ENCODE measurements at regions not wholly inside any gene's neighbourhood (a gene's known extent, or its start where the extent isn't known, plus 50 kb on each side); places are given as distances from the start of the nearest gene placed in this dataset.

DNA sequence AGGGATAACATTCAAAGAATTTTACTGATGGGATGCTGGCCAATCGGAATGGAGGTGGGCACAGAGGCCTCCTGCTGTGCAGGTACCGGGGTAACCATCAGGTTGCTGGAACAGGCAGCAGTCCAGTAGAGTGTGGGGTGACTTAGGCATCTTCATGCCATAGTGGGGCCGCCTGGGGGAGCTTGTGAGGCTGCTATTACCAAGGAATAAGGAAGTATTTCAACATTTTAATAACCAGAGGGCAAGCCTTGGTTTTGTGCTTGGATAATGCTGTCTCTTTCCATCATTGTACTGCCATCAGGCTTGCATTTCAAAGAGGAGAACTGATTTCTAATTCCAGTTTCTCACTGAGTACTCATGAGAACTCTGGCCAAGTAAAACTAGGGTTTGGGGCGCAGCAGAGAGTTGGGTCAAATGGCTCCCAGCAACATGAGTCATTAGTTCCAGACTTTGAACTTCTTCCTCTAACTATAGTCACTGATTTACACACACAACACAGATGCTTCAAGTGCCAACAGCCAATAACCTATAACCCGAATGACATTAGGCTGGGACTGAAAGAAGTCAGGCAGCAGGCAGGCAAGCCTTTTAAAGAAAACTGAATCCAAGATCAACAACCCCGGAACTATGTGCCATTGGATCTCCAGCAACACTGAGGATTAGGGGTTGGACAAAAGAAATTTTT, 56.1 kb upstream of the FHL2 start:
- DNase-seq (ENCODE audit: low read depth in 2 of 2), result no peak

- DNase-seq (ENCODE audit: low read depth in 2 of 2), result no peak
These were observed 52.8 kb upstream of the FHL2 start for GRCh38 chr2:105451571-105452166.

DNA sequence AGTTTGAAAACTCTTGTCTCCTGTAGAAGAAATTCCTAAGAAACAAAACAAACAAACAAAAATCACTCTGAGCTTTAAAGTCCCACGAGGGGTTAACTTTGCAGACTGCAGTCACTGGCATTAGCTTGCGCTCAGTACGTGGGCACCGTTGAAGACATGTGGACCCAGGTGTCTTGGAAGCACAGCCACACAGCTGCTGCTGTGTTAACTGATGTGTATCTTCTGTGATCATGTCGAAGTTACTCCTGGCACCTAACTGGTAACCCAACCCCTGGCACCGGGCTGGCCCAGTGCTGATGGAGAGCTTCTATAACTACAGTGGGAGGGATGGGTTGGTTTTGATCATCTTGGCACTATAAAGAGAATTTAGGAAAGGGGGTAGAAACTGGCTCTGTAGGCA, 51.6 kb upstream of the FHL2 start:
- DNase-seq (ENCODE audit: low read depth in 2 of 2), result no peak

- no peak for DNase-seq (ENCODE audit: low read depth in 2 of 2)
These were observed 50.2 kb upstream of the FHL2 start for GRCh38 chr2:105449076-105449475.
